H9 (cell line): ENCODE measurements at regions not wholly inside any gene's neighbourhood (a gene's known extent, or its start where the extent isn't known, plus 50 kb on each side); places are given as distances from the start of the nearest gene placed in this dataset.

Experiments
- DNase-seq: peaks from one replicate; pipeline ENCODE4 v3.0.0-alpha.2; 2017
- H2AFZ ChIP-seq: one replicate; pipeline ENCODE4 v1.6.1; 2013; ENCODE audit warnings: mild to moderate bottlenecking, low read length, control low read depth, moderate library complexity
- H2AK5ac ChIP-seq: 2 replicates; pipeline ENCODE4 v1.6.1; 2013; ENCODE audit warnings: low read length, control low read depth, mixed read lengths; ENCODE audit not compliant: insufficient read length
- H2BK120ac ChIP-seq: one replicate; pipeline ENCODE4 v1.6.1; 2013; ENCODE audit warnings: low read depth, mild to moderate bottlenecking, low read length, control low read depth, inconsistent platforms; ENCODE audit not compliant: poor library complexity, severe bottlenecking
- H2BK12ac ChIP-seq: 2 replicates; pipeline ENCODE4 v1.6.1; 2013; ENCODE audit warnings: low read length, control low read depth, mixed read lengths, low read depth; ENCODE audit not compliant: insufficient read length
- H2BK15ac ChIP-seq: 2 replicates; pipeline ENCODE4 v1.6.1; 2013; ENCODE audit warnings: low read depth, low read length, control low read depth
- H2BK20ac ChIP-seq: one replicate; pipeline ENCODE4 v1.6.1; 2013; ENCODE audit warnings: low read depth, mild to moderate bottlenecking, low read length, control low read depth, inconsistent platforms; ENCODE audit not compliant: poor library complexity, severe bottlenecking
- H2BK5ac ChIP-seq: 2 replicates; pipeline ENCODE4 v1.6.1; 2013; ENCODE audit warnings: low read length, control low read depth, mixed read lengths; ENCODE audit not compliant: insufficient read length
- H3K14ac ChIP-seq: 2 replicates; pipeline ENCODE4 v1.6.1; 2013; ENCODE audit warnings: low read length, control low read depth; ENCODE audit not compliant: insufficient read depth
- H3K18ac ChIP-seq: 2 replicates; pipeline ENCODE4 v1.6.1; 2013; ENCODE audit warnings: low read depth, mild to moderate bottlenecking, mixed read lengths, low read length, control low read depth; ENCODE audit not compliant: insufficient read length
- H3K23ac ChIP-seq: 2 replicates; pipeline ENCODE4 v1.6.1; 2013; ENCODE audit warnings: low read length, control low read depth, mixed read lengths, low read depth; ENCODE audit not compliant: insufficient read length
- H3K23me2 ChIP-seq: 2 replicates; pipeline ENCODE4 v1.6.1; 2013; ENCODE audit warnings: low read depth, mild to moderate bottlenecking, mixed read lengths, low read length, control low read depth; ENCODE audit not compliant: insufficient read length, poor library complexity, severe bottlenecking
- H3K27ac ChIP-seq: 2 replicates; pipeline ENCODE4 v1.5.1; 2013; ENCODE audit warnings: low read length, control low read depth, mixed read lengths, low read depth; ENCODE audit not compliant: insufficient read length
- H3K27me3 ChIP-seq: 2 replicates; pipeline ENCODE4 v1.6.1; 2013; ENCODE audit warnings: low read length, control low read depth, inconsistent platforms; ENCODE audit not compliant: insufficient read depth
- H3K4ac ChIP-seq: 2 replicates; pipeline ENCODE4 v1.6.1; 2013; ENCODE audit warnings: low read depth, mild to moderate bottlenecking, control low read depth, inconsistent platforms, low read length, moderate library complexity
- H3K4me1 ChIP-seq: 2 replicates; pipeline ENCODE4 v1.6.1; 2013; ENCODE audit warnings: low read length, control low read depth, inconsistent platforms; ENCODE audit not compliant: insufficient read depth
- H3K4me2 ChIP-seq: 2 replicates; pipeline ENCODE4 v1.6.1; 2013; ENCODE audit warnings: low read length, control low read depth, mixed read lengths; ENCODE audit not compliant: insufficient read length, insufficient read depth
- H3K56ac ChIP-seq: 2 replicates; pipeline ENCODE4 v1.6.1; 2013; ENCODE audit warnings: low read depth, mild to moderate bottlenecking, mixed read lengths, low read length, control low read depth; ENCODE audit not compliant: insufficient read length
- H3K79me1 ChIP-seq: 2 replicates; pipeline ENCODE4 v1.6.1; 2013; ENCODE audit warnings: low read depth, mild to moderate bottlenecking, moderate library complexity, low read length, control low read depth, inconsistent platforms; ENCODE audit not compliant: insufficient read depth, poor library complexity, severe bottlenecking
- H3K79me2 ChIP-seq: 2 replicates; pipeline ENCODE4 v1.6.1; 2013; ENCODE audit warnings: low read length, control low read depth, inconsistent platforms; ENCODE audit not compliant: insufficient read depth
- H3K9ac ChIP-seq: 2 replicates; pipeline ENCODE4 v1.6.1; 2013; ENCODE audit warnings: low read length, control low read depth, mixed read lengths; ENCODE audit not compliant: insufficient read length; ENCODE audit errors: extremely low read depth
- H3K9me3 ChIP-seq: one replicate; pipeline ENCODE4 v1.6.1; 2013; ENCODE audit warnings: low read depth, low read length, inconsistent platforms; ENCODE audit not compliant: control insufficient read depth
- H3T11ph ChIP-seq: one replicate; pipeline ENCODE4 v1.6.1; 2013; ENCODE audit warnings: mild to moderate bottlenecking, low read length, control low read depth, inconsistent platforms
- H4K20me1 ChIP-seq: one replicate; pipeline ENCODE4 v1.6.1; 2013; ENCODE audit not compliant: control insufficient read depth, insufficient read length, insufficient read depth
- H4K5ac ChIP-seq: 2 replicates; pipeline ENCODE4 v1.6.1; 2013; ENCODE audit warnings: low read depth, mild to moderate bottlenecking, mixed read lengths, low read length, control low read depth; ENCODE audit not compliant: insufficient read length
- H4K8ac ChIP-seq: replicated peaks from 2 replicates; pipeline ENCODE4 v1.6.1; 2013; ENCODE audit warnings: low read length, control low read depth, mixed read lengths, low read depth; ENCODE audit not compliant: insufficient read length
- H4K91ac ChIP-seq: 2 replicates; pipeline ENCODE4 v1.6.1; 2013; ENCODE audit warnings: low read depth, mild to moderate bottlenecking, moderate library complexity, mixed read lengths, low read length, control low read depth; ENCODE audit not compliant: insufficient read length
- H3K27ac Mint-ChIP-seq, 3 experiments: 2 replicates in 2 of 3; 3 replicates in 1 of 3; pipeline ENCODE4 v1.8.0; 2020 to 2021; ENCODE audit warnings: mixed read lengths in 3 of 3, mild to moderate bottlenecking in 1 of 3, moderate library complexity in 1 of 3
- H3K27me3 Mint-ChIP-seq: 2 replicates; pipeline ENCODE4 v1.8.0; 2021; ENCODE audit warnings: low read depth, mild to moderate bottlenecking, moderate library complexity, mixed read lengths
- H3K36me3 Mint-ChIP-seq, 3 experiments: 2 replicates in 2 of 3; 3 replicates in 1 of 3; pipeline ENCODE4 v1.8.0; 2020 to 2021; ENCODE audit warnings: low read depth in 3 of 3, mixed read lengths in 3 of 3; ENCODE audit not compliant: insufficient read depth in 1 of 3
- H3K4me1 Mint-ChIP-seq, 2 experiments: 2 replicates each; pipeline ENCODE4 v1.8.0; 2020; ENCODE audit warnings: mixed read lengths in 2 of 2
- H3K4me3 Mint-ChIP-seq, 2 experiments: 2 replicates in 1 of 2; 3 replicates in 1 of 2; pipeline ENCODE4 v1.8.0; 2020 to 2021; ENCODE audit warnings: mild to moderate bottlenecking in 2 of 2, mixed read lengths in 2 of 2, moderate library complexity in 1 of 2
- H3K9me3 Mint-ChIP-seq, 2 experiments: 2 replicates in 1 of 2; 3 replicates in 1 of 2; pipeline ENCODE4 v1.8.0; 2020; ENCODE audit warnings: mild to moderate bottlenecking in 2 of 2, mixed read lengths in 2 of 2, moderate library complexity in 1 of 2
- WGBS: extraction: QIAGEN DNeasy Blood & Tissue Kit; methylation state at CpG from one replicate; pipeline ENCODE4 v1.1.7; 2013; ENCODE audit warnings: missing lambda C conversion rate, low lambda C conversion rate, mixed read lengths; ENCODE audit not compliant: insufficient read length; ENCODE audit errors: extremely low coverage; 5-methylcytosine and 5-hydroxymethylcytosine counted together
- TF ChIP-seq, protein P1 (sequence below): fragments of 200-600 bp; sonication (generic); conservative IDR thresholded peaks from 3 replicates; pipeline ENCODE4 v1.8.0; 2021; ENCODE audit warnings: antibody characterized with exemption, mild to moderate bottlenecking

- H3K27me3 ChIP-seq, result no peaks in the 10 kb centered on the region; the same call in 1 of the 2 replicates
- no peaks in the 10 kb centered on the region for H3K23me2 ChIP-seq
- H2AFZ ChIP-seq, result no peak overlapping the region
- H3K14ac ChIP-seq, result no peak overlapping the region
- Mint-ChIP-seq H3K27me3 (no peaks in the 10 kb centered on the region), H3K27ac (no peak overlapping the region), H3K36me3 (no peaks in the 10 kb centered on the region), H3K4me3 (no peak overlapping the region), H3K9me3 (no peaks in the 10 kb centered on the region), H3K4me1 (peaks cover 2% of the 10 kb centered on the region in 2 experiments; a peak in 2 of 4 replicates)
- WGBS, result no CpG with 5 or more reads among the region's 2 CpGs
- H3K4me1 ChIP-seq, result no peaks in the 10 kb centered on the region
- no peak overlapping the region for H3K23ac ChIP-seq
- no peak overlapping the region for H3T11ph ChIP-seq
- H2BK15ac ChIP-seq, result no peak overlapping the region
- H2BK120ac ChIP-seq, result no peak overlapping the region
- no peak overlapping the region for H3K18ac ChIP-seq
- no peak overlapping the region for H3K27ac ChIP-seq
- H2BK5ac ChIP-seq, result no peak overlapping the region
- no peak overlapping the region for H3K4ac ChIP-seq
- H2BK20ac ChIP-seq, result no peak overlapping the region
- H2BK12ac ChIP-seq, result no peak overlapping the region
- no peak overlapping the region for H3K9ac ChIP-seq
- H4K20me1 ChIP-seq, result no peaks in the 10 kb centered on the region
- no peak overlapping the region for H4K8ac ChIP-seq
- no peak overlapping the region for H4K91ac ChIP-seq
- H3K79me1 ChIP-seq, result no peaks in the 10 kb centered on the region
- TF ChIP-seq, protein P1, sequence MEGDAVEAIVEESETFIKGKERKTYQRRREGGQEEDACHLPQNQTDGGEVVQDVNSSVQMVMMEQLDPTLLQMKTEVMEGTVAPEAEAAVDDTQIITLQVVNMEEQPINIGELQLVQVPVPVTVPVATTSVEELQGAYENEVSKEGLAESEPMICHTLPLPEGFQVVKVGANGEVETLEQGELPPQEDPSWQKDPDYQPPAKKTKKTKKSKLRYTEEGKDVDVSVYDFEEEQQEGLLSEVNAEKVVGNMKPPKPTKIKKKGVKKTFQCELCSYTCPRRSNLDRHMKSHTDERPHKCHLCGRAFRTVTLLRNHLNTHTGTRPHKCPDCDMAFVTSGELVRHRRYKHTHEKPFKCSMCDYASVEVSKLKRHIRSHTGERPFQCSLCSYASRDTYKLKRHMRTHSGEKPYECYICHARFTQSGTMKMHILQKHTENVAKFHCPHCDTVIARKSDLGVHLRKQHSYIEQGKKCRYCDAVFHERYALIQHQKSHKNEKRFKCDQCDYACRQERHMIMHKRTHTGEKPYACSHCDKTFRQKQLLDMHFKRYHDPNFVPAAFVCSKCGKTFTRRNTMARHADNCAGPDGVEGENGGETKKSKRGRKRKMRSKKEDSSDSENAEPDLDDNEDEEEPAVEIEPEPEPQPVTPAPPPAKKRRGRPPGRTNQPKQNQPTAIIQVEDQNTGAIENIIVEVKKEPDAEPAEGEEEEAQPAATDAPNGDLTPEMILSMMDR, result no peak
- H2AK5ac ChIP-seq, result no peak overlapping the region
- no peaks in the 10 kb centered on the region for H3K79me2 ChIP-seq
- DNase-seq, result no peak
- no peak overlapping the region for H3K56ac ChIP-seq
- no peak overlapping the region for H3K4me2 ChIP-seq
- no peak overlapping the region for H4K5ac ChIP-seq
- no peaks in the 10 kb centered on the region for H3K9me3 ChIP-seq
These were observed 430.3 kb upstream of the SEMA3A start for GRCh38 chr7:84624927-84625326.
